ENCODE measurements at regions not wholly inside any gene's neighbourhood (a gene's known extent, or its start where the extent isn't known, plus 50 kb on each side); places are given as distances from the start of the nearest gene placed in this dataset.

DNA sequence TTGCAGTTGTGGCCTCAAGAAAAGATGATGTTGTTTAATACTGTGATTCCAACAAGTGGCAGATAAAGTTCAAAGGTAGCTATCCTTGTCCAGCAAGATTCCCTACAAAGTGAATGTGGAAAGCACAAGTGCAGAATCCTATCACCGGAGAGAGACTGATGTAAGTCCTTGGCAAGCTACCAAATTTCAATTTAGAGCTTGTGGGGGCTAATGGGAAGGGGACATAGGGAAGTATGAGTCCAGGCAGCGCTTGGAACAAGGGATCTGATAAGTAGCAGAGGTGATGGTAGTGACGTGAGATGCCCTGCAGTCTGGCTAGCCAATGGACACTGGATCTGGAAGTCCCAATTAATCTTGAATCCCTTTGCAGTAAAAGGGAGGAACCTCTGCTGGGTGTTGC lies 165.2 kb upstream of the DTNA start:
- H3K27ac ChIP-seq: no peak overlapping the region
- TF ChIP-seq, protein P1, sequence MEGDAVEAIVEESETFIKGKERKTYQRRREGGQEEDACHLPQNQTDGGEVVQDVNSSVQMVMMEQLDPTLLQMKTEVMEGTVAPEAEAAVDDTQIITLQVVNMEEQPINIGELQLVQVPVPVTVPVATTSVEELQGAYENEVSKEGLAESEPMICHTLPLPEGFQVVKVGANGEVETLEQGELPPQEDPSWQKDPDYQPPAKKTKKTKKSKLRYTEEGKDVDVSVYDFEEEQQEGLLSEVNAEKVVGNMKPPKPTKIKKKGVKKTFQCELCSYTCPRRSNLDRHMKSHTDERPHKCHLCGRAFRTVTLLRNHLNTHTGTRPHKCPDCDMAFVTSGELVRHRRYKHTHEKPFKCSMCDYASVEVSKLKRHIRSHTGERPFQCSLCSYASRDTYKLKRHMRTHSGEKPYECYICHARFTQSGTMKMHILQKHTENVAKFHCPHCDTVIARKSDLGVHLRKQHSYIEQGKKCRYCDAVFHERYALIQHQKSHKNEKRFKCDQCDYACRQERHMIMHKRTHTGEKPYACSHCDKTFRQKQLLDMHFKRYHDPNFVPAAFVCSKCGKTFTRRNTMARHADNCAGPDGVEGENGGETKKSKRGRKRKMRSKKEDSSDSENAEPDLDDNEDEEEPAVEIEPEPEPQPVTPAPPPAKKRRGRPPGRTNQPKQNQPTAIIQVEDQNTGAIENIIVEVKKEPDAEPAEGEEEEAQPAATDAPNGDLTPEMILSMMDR (conservative IDR thresholded peaks at IDR 0.05): no peak

DNA sequence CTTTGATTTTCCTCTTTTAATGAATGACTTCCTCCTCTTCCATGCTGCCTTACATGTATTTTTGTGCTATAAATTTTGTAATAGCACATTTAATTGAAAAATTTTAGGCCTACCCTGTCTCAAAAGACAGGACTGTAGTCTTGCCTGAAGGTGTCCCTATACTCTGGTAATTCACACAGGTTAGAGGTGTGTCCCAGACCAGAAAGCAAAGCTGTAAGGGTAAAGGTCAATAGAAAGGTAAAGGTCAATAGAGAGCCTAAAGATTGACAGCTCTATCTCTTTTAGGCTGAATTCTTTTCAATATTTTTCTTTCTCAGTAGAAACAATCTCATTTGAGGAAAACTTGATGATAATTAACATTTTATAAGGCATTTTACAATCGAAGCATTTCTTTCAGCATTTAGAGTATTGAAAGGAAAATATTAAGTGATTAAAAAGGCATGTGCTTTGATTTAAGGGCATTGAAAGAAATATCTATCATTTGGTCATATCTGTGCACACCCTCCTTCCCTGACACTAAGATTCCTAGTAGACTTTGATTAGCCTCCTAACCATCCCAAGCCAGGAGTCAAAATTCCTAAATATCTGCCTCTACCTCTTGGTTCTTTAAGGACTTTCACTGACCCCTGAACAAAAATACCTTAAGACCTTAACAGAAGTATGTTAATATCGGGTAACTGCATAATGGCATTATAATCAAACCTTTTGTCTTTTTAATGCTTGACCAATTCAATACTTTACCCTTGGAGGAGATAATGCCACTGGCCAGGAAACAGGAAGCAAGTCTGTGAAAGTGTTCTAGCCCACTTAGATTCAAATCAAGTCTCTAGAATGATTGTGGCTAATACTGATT lies 161.8 kb upstream of the DTNA start:
- TF ChIP-seq, protein P1 (conservative IDR thresholded peaks at IDR 0.05): no peak
- H3K27ac ChIP-seq: no peak overlapping the region

DNA sequence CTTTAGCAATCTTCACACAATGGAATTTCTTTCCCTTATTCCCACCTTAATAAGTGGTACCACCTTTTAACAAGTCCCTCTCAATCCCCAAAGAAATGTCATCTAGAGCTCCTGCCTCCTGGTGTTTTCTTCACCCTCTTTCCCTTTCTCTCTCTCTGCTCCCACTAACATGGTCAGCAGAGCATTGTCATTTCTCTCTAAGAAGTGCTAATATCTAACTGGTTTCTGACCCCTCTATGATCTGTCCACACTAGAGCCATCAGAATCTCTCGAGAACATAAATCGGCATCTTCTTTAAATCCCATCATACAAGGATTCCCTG lies 161.2 kb upstream of the DTNA start:
- TF ChIP-seq, protein P1 (conservative IDR thresholded peaks at IDR 0.05): no peak
- no peak overlapping the region for H3K27ac ChIP-seq

DNA sequence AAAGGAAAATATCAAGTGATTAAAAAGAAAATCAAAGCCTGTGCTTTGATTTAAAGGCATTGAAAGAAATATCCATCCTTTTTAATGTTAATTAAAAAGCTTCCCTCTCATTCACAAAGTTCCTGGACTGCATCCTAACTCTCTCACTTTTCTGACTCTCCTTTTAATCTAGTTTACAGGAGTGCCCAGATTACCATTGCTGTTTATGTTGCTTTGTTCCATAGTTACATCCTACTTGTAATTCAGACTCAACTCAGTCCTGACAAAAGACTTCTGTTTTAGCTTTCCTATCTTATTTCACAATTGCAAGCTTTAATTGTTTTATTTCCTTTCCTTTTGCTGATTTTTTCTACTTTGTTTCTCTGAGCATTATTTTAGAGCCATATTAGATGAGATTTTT lies 160.7 kb upstream of the DTNA start:
- TF ChIP-seq, protein P1 (conservative IDR thresholded peaks at IDR 0.05): no peak
- no peak overlapping the region for H3K27ac ChIP-seq

DNA sequence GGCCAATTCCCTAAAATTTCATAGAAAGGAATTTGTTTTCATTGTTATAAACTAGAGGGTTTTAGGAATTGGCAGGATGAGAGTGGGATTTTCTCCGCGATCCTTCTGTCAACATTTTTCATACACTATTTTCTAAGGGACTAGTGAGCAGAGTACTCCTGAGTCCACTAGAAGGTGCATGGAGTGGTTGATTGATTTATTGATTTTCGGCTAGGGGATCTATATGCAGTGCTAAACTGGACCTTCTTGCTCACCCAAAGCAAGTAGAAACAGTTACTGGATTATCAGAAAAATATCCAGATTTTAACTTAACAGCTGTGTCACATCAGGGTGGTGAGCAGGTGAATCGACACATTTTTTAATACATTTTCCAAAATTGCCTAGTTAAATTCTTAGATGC lies 159.9 kb upstream of the DTNA start:
- H3K27ac ChIP-seq: no peak overlapping the region
- TF ChIP-seq, protein P1 (conservative IDR thresholded peaks at IDR 0.05): no peak

DNA sequence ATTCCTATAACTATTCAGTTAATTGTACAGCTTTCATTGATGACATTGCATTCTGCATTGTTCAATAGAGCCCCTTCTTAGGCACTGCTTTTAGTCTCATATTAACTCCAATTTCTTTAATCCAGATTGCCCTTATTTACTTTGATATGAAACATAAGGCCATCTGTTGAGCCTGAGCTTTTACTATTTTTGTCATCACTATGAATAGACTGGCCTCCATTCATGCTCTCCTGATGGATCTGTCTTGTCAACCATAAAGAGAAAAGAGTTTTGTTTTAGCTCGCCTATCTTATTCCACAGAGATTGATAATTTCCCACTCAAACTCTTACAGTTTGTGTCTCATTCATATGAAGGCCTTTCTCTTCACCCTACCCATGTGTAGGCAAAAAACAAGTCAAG lies 159.2 kb upstream of the DTNA start:
- TF ChIP-seq, protein P1 (conservative IDR thresholded peaks at IDR 0.05): no peak
- no peak overlapping the region for H3K27ac ChIP-seq

DNA sequence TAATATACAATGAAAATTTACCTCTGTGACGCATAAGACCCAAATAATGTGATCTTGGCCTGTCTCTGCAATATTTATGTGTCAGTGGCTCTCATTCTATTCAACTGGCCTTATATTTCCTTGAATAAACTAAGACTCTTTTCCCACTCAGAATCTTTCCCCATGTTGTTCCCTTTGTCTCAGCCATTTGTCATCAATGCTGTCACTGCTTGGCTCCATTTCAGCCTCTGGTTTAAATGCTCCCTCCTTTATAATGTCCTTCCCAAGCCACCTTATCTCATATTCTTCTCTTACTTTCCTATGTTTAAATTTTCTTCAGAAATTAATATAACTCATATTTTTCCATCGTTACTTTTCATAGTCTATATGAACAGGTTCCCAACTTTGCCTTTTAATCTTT lies 158.3 kb upstream of the DTNA start:
- TF ChIP-seq, protein P1 (conservative IDR thresholded peaks at IDR 0.05): no peak
- no peak overlapping the region for H3K27ac ChIP-seq

Measured in VCaP (cell line).